KMS-11 (cell line): ENCODE measurements at regions not wholly inside any gene's neighbourhood (a gene's known extent, or its start where the extent isn't known, plus 50 kb on each side); places are given as distances from the start of the nearest gene placed in this dataset.

Experiments used
- H2AFZ ChIP-seq: fragments of 200-600 bp; sonication (generic); 2 replicates; pipeline ENCODE4 v1.6.1; 2016; ENCODE audit warnings: antibody characterized with exemption, mixed run types, low read depth
- H3K27ac ChIP-seq: fragments of 200-600 bp; sonication (generic); 2 replicates; pipeline ENCODE4 v1.6.1; 2016; ENCODE audit warnings: mild to moderate bottlenecking, mixed run types
- H3K27me3 ChIP-seq: fragments of 200-600 bp; sonication (generic); 2 replicates; pipeline ENCODE4 v1.6.1; 2017; ENCODE audit warnings: mild to moderate bottlenecking, low read depth, mixed run types, moderate library complexity; ENCODE audit not compliant: insufficient read depth
- H3K36me3 ChIP-seq: fragments of 200-600 bp; sonication (generic); 2 replicates; pipeline ENCODE4 v1.6.1; 2017; ENCODE audit warnings: mild to moderate bottlenecking, mixed run types; ENCODE audit not compliant: insufficient read depth
- H3K4me1 ChIP-seq: fragments of 200-600 bp; sonication (generic); 2 replicates; pipeline ENCODE4 v1.6.1; 2016; ENCODE audit warnings: mild to moderate bottlenecking, low read depth, mixed run types; ENCODE audit not compliant: poor library complexity, severe bottlenecking
- H3K4me2 ChIP-seq: fragments of 200-600 bp; sonication (generic); 2 replicates; pipeline ENCODE4 v1.7.0; 2016; ENCODE audit warnings: mild to moderate bottlenecking, mixed run types
- H3K4me3 ChIP-seq: fragments of 200-600 bp; sonication (generic); IDR thresholded peaks from 2 replicates; pipeline ENCODE4 v1.6.1; 2017; ENCODE audit warnings: low read depth, low read length, mixed read lengths; ENCODE audit not compliant: insufficient read depth
- H3K79me2 ChIP-seq: fragments of 200-600 bp; sonication (generic); 2 replicates; pipeline ENCODE4 v1.6.1; 2016; ENCODE audit warnings: low read depth, mixed run types; ENCODE audit not compliant: insufficient read depth
- H3K9ac ChIP-seq: fragments of 200-600 bp; sonication (generic); 2 replicates; pipeline ENCODE4 v1.6.1; 2016; ENCODE audit warnings: mild to moderate bottlenecking, mixed run types
- H4K20me1 ChIP-seq: fragments of 200-600 bp; sonication (generic); 2 replicates; pipeline ENCODE4 v1.6.1; 2016; ENCODE audit warnings: mild to moderate bottlenecking, mixed run types; ENCODE audit not compliant: insufficient read depth
- CTCF ChIP-seq: fragments of 200-600 bp; sonication (generic); conservative IDR thresholded peaks from 2 replicates; pipeline ENCODE4 v1.6.1; 2017; ENCODE audit warnings: low read depth, mild to moderate bottlenecking, antibody characterized with exemption, low read length, moderate library complexity, mixed read lengths

GRCh38 chr20:1764136-1765033 is 106.8 kb upstream of the SIRPG start:
- H2AFZ ChIP-seq: no peak overlapping the region
- TF ChIP-seq CTCF: peak; percentile 66
- H3K36me3 ChIP-seq: no peaks in the 10 kb centered on the region
- H4K20me1 ChIP-seq: no peaks in the 10 kb centered on the region
- H3K4me2 ChIP-seq: no peak overlapping the region
- no peak overlapping the region for H3K27ac ChIP-seq
- H3K4me3 ChIP-seq: no peak overlapping the region
- no peak overlapping the region for H3K9ac ChIP-seq
- H3K79me2 ChIP-seq: no peaks in the 10 kb centered on the region
- H3K4me1 ChIP-seq: peaks cover 4% of the 10 kb centered on the region
- H3K27me3 ChIP-seq: no peaks in the 10 kb centered on the region

- Histone ChIP-seq H3K79me2 (no peaks in the 10 kb centered on the region), H4K20me1 (no peaks in the 10 kb centered on the region), H3K4me3 (no peak overlapping the region), H3K9ac (no peak overlapping the region), H3K4me1 (peaks cover 4% of the 10 kb centered on the region), H3K27ac (no peak overlapping the region), H2AFZ (no peak overlapping the region), H3K36me3 (no peaks in the 10 kb centered on the region), H3K4me2 (no peak overlapping the region), H3K27me3 (no peaks in the 10 kb centered on the region)
- TF ChIP-seq CTCF: no peak
Observed at GRCh38 chr20:1761598-1761997, 104.0 kb upstream of the SIRPG start.

GRCh38 chr20:1761116-1761515 is 103.5 kb upstream of the SIRPG start:
- Histone ChIP-seq H2AFZ (no peak overlapping the region), H3K27ac (no peak overlapping the region), H3K4me1 (peaks cover 4% of the 10 kb centered on the region)

GRCh38 chr20:1758765-1759164 is 101.2 kb upstream of the SIRPG start:
- Histone ChIP-seq H2AFZ (no peak overlapping the region), H3K79me2 (no peaks in the 10 kb centered on the region), H3K4me3 (no peak overlapping the region), H3K36me3 (no peaks in the 10 kb centered on the region), H3K27ac (no peak overlapping the region), H3K27me3 (no peaks in the 10 kb centered on the region), H3K9ac (no peak overlapping the region), H3K4me2 (no peak overlapping the region), H3K4me1 (no peaks in the 10 kb centered on the region), H4K20me1 (no peaks in the 10 kb centered on the region)
- no peak for TF ChIP-seq CTCF

More at GRCh38 chr20:1761116-1761515, 103.5 kb upstream of the SIRPG start:
- no peak for TF ChIP-seq CTCF
- Histone ChIP-seq H3K27me3 (no peaks in the 10 kb centered on the region), H3K4me3 (no peak overlapping the region), H3K4me2 (no peak overlapping the region), H3K9ac (no peak overlapping the region), H3K79me2 (no peaks in the 10 kb centered on the region), H3K36me3 (no peaks in the 10 kb centered on the region), H4K20me1 (no peaks in the 10 kb centered on the region)
